K562 (cell line): ENCODE measurements at regions not wholly inside any gene's neighbourhood (a gene's known extent, or its start where the extent isn't known, plus 50 kb on each side); places are given as distances from the start of the nearest gene placed in this dataset.

Experiments used
- ATAC-seq: fragments of 200-7000 bp; cut with Tn5 transposase; 3 replicates; pipeline ENCODE4 v1.9.1; 2020; ENCODE audit warnings: moderate library complexity
- BruUV-seq: library from RNA; stranded (reverse); fragments of 400-500 nt; replicated peaks from 2 replicates; lab custom pipeline; 2021; lab: Mats Ljungman, UMichigan
- CTCF ChIA-PET: fragments of 300-600 bp; formaldehyde crosslinking; extraction: SDS; loops from one replicate; lab custom pipeline; 2021; ENCODE audit warnings: low intra/inter-chr PET ratio; lab: Yijun Ruan, JAX
- POLR2A ChIA-PET: fragments of 300-600, 350-650 bp; sonication (Branson Sonifier 250); formaldehyde crosslinking; extraction: SDS; loops from one replicate; lab custom pipeline; 2021; ENCODE audit warnings: antibody characterized with exemption, inconsistent platforms; lab: Yijun Ruan, JAX
- DNase-seq, 4 experiments: peaks; one replicate each; pipeline versions ENCODE4 v3.0.0 to v3.0.0-alpha.2; 2011 to 2018; ENCODE audit warnings: low spot score in 3 of 4, mixed read lengths in 3 of 4; ENCODE audit errors: extremely low read depth in 1 of 4
- FAIRE-seq: peaks from 2 replicates; lab custom pipeline; 2011; peaks lifted over from hg19 to GRCh38; lab: Jason Lieb, UNC
- H2AFZ ChIP-seq: 2 replicates; pipeline ENCODE4 v1.6.0; 2011; ENCODE audit warnings: low read depth, low read length, control low read depth, inconsistent platforms
- H3K27ac ChIP-seq: fragments of 200-600 bp; 3 replicates; pipeline ENCODE4 v1.8.0; 2011; ENCODE audit warnings: low read depth, mild to moderate bottlenecking, control low read depth, inconsistent platforms, low read length, moderate library complexity, mixed read lengths; ENCODE audit errors: extremely low read depth
- H3K27me3 ChIP-seq, 2 experiments: fragments of 300-600 bp in 1 of 2; 2 replicates in 1 of 2; 3 replicates in 1 of 2; pipeline versions ENCODE4 v1.6.0 to v1.8.0; 2011; ENCODE audit warnings: inconsistent platforms in 2 of 2, low read length in 2 of 2, mild to moderate bottlenecking in 1 of 2, mixed read lengths in 1 of 2, moderate library complexity in 1 of 2; ENCODE audit not compliant: control insufficient read depth in 2 of 2, insufficient read depth in 2 of 2
- H3K36me3 ChIP-seq: fragments of 300-600 bp; 3 replicates; pipeline ENCODE4 v1.8.0; 2011; ENCODE audit warnings: mild to moderate bottlenecking, low read length, inconsistent platforms; ENCODE audit not compliant: control insufficient read depth, insufficient read depth
- H3K4me1 ChIP-seq, 2 experiments: fragments of 200-600 bp in 1 of 2; replicated peaks in 1 of 2; 2 replicates in 1 of 2; 3 replicates in 1 of 2; pipeline versions ENCODE4 v1.5.1 to v1.8.0; 2011; ENCODE audit warnings: inconsistent platforms in 2 of 2, low read length in 2 of 2, mild to moderate bottlenecking in 1 of 2, mixed read lengths in 1 of 2, moderate library complexity in 1 of 2; ENCODE audit not compliant: control insufficient read depth in 2 of 2, insufficient read depth in 2 of 2
- H3K4me2 ChIP-seq: 2 replicates; pipeline ENCODE4 v1.6.1; 2011; ENCODE audit warnings: low read length, control low read depth, inconsistent platforms, mixed read lengths; ENCODE audit not compliant: insufficient read depth
- H3K4me3 ChIP-seq: fragments of 200-600 bp; sonication (generic), shearing (Covaris generic); 2 replicates; pipeline ENCODE4 v1.5.1; 2016; ENCODE audit warnings: control low read depth, inconsistent platforms
- H3K79me2 ChIP-seq: fragments of 200-600 bp; 3 replicates; pipeline ENCODE4 v1.8.0; 2011; ENCODE audit warnings: low read length, inconsistent platforms; ENCODE audit not compliant: control insufficient read depth, insufficient read depth
- H3K9ac ChIP-seq, 2 experiments: 2 replicates each; pipeline versions ENCODE4 v1.6.0 to v1.6.1; 2011; ENCODE audit warnings: low read depth in 2 of 2, low read length in 2 of 2, control low read depth in 1 of 2, inconsistent platforms in 1 of 2, mild to moderate bottlenecking in 1 of 2, mixed read lengths in 1 of 2; ENCODE audit not compliant: insufficient read depth in 1 of 2
- H3K9me1 ChIP-seq: one replicate; pipeline ENCODE4 v1.6.0; 2011; ENCODE audit warnings: inconsistent platforms, mild to moderate bottlenecking, low read length, moderate library complexity; ENCODE audit not compliant: control insufficient read depth, insufficient read depth
- H3K9me3 ChIP-seq: replicated peaks from 2 replicates; pipeline ENCODE4 v1.5.1; 2011; ENCODE audit warnings: low read depth, low read length, inconsistent platforms; ENCODE audit not compliant: control insufficient read depth, insufficient read depth
- H4K20me1 ChIP-seq: replicated peaks from 2 replicates; pipeline ENCODE4 v1.6.1; 2011; ENCODE audit warnings: low read length, inconsistent platforms, mixed read lengths; ENCODE audit not compliant: control insufficient read depth, insufficient read depth
- E2F3 ChIP-seq: fragments of 250-450 bp; sonication (Bioruptor Pico); IDR thresholded peaks from 2 replicates; pipeline ENCODE4 v1.4.0; 2020; ENCODE audit warnings: mild to moderate bottlenecking
- HCFC1 ChIP-seq: IDR thresholded peaks from 2 replicates; pipeline ENCODE4 v1.6.1; 2012; ENCODE audit warnings: low read depth, low read length, improper control_type of control experiment
- ILK ChIP-seq: fragments of 450-650 bp; IDR thresholded peaks from 2 replicates; pipeline ENCODE4 v1.6.1; 2016; ENCODE audit warnings: missing genetic modification characterization, low read depth, mild to moderate bottlenecking, missing compliant biosample characterization, moderate library complexity, borderline replicate concordance
- JUN ChIP-seq, 2 experiments: sonication (generic) in 1 of 2; formaldehyde crosslinking in 1 of 2; IDR thresholded peaks; 2 replicates each; pipeline versions ENCODE4 v1.6.1 to v1.8.0; 2012 to 2022; ENCODE audit warnings: borderline replicate concordance in 2 of 2, mild to moderate bottlenecking in 2 of 2, improper control_type of control experiment in 1 of 2, low read depth in 1 of 2, low read length in 1 of 2, missing genetic modification reagents in 1 of 2
- KAT8 ChIP-seq: fragments of 450-650 bp; IDR thresholded peaks from 2 replicates; pipeline ENCODE4 v1.6.1; 2016; ENCODE audit warnings: low read depth, mild to moderate bottlenecking
- KLF13 ChIP-seq: fragments of 450-650 bp; IDR thresholded peaks from 2 replicates; pipeline ENCODE4 v1.6.1; 2016; ENCODE audit warnings: missing genetic modification characterization, low read depth, mild to moderate bottlenecking, missing compliant biosample characterization, moderate library complexity, borderline replicate concordance
- MCM5 ChIP-seq: fragments of 450-650 bp; IDR thresholded peaks from 2 replicates; pipeline ENCODE4 v1.6.1; 2016; ENCODE audit warnings: low read depth
- MXI1 ChIP-seq: IDR thresholded peaks from 2 replicates; pipeline ENCODE4 v1.6.1; 2011; ENCODE audit warnings: low read depth, mild to moderate bottlenecking, improper control_type of control experiment, low read length
- POLR2A ChIP-seq: fragments of 450-650 bp; conservative IDR thresholded peaks from 2 replicates; pipeline ENCODE4 v1.6.1; 2016
- PTBP1 ChIP-seq: fragments of 200-400 bp; formaldehyde crosslinking; IDR thresholded peaks from 2 replicates; pipeline ENCODE4 v1.6.1; 2017; ENCODE audit warnings: low read depth, low read length
- RBBP5 ChIP-seq: fragments of 200-600 bp; sonication (generic); IDR thresholded peaks from 2 replicates; pipeline ENCODE4 v1.6.1; 2012; ENCODE audit warnings: borderline replicate concordance, mild to moderate bottlenecking, low read length, control low read depth, inconsistent platforms; ENCODE audit not compliant: insufficient read depth, poor library complexity, severe bottlenecking
- SIN3B ChIP-seq: fragments of 450-650 bp; IDR thresholded peaks from 2 replicates; pipeline ENCODE4 v1.6.1; 2017; ENCODE audit warnings: low read depth, mild to moderate bottlenecking, moderate library complexity
- SREBF1 ChIP-seq: fragments of 150-350 bp; IDR thresholded peaks from 2 replicates; pipeline ENCODE4 v1.6.1; 2014; ENCODE audit warnings: antibody characterized with exemption, low read depth, low read length, borderline replicate concordance
- TARDBP ChIP-seq: fragments of 450-650 bp; IDR thresholded peaks from 2 replicates; pipeline ENCODE4 v1.6.1; 2016
- TGIF2 ChIP-seq: sonication (generic); formaldehyde crosslinking; IDR thresholded peaks from 2 replicates; pipeline ENCODE4 v1.8.1; 2022; ENCODE audit warnings: mild to moderate bottlenecking, missing genetic modification reagents, moderate library complexity
- YBX1 ChIP-seq: fragments of 450-650 bp; IDR thresholded peaks from 2 replicates; pipeline ENCODE4 v1.7.1; 2016; ENCODE audit warnings: mild to moderate bottlenecking
- ZBTB17 ChIP-seq: fragments of 450-650 bp; formaldehyde crosslinking; IDR thresholded peaks from 2 replicates; pipeline ENCODE4 v1.4.0; 2020; ENCODE audit warnings: mild to moderate bottlenecking
- ZFP30 ChIP-seq: fragments of 250-450 bp; sonication (Bioruptor Pico); IDR thresholded peaks from 2 replicates; pipeline ENCODE4 v1.8.0; 2022; ENCODE audit warnings: moderate library complexity, mild to moderate bottlenecking, inconsistent platforms, borderline replicate concordance
- WGBS: fragments of 100-300 bp; shearing (Covaris generic); methylation state at CpG from one replicate; pipeline ENCODE4 v1.1.6; 2016; ENCODE audit warnings: low coverage, mixed read lengths; ENCODE audit not compliant: insufficient coverage; ENCODE audit errors: missing lambda C conversion rate; 5-methylcytosine and 5-hydroxymethylcytosine counted together
- in situ Hi-C: fragments of 300-500 bp; cut with MboI; formaldehyde crosslinking; loops from 4 replicates; pipeline ENCODE4 v1.15.0; 2018; ENCODE audit warnings: inconsistent platforms, mixed read lengths
- intact Hi-C: fragments of 100-400 bp; cut with micrococcal nuclease; formaldehyde crosslinking; loops from 2 replicates; pipeline ENCODE4 v1.14.2; 2022
- TF ChIP-seq, protein P1 (sequence below): fragments of 450-650 bp; formaldehyde crosslinking; IDR thresholded peaks from 2 replicates; pipeline ENCODE4 v1.4.0; 2020; ENCODE audit warnings: mild to moderate bottlenecking

DNA sequence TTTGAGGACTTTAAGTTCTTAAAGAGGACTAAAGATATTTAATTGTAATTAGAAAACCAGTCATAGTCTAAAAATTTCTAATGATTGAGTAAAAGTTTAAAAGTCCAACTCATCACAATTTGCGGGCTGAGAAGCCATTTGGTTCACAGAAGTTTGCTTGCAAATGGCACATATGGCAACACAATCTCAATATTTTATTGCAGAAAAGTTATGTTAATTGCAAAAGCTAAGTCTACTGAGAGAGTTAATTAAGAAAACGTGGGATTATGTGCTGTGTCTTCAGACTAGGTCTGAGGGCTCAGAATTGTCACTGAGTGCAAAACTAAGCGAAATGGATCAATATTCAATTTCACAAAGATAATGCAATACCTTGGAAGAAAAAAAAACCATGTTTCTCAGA, 289.7 kb downstream of the PYDC2 start:
- Histone ChIP-seq H3K9me1 (no peaks in the 10 kb centered on the region), H3K4me3 (no peak overlapping the region), H3K36me3 (no peaks in the 10 kb centered on the region), H3K27me3 (no peaks in the 10 kb centered on the region), H3K9ac (no peak overlapping the region), H2AFZ (no peak overlapping the region), H3K4me2 (no peak overlapping the region), H3K79me2 (no peaks in the 10 kb centered on the region), H3K9me3 (no peaks in the 10 kb centered on the region), H4K20me1 (no peaks in the 10 kb centered on the region), H3K4me1 (no peaks in the 10 kb centered on the region), H3K27ac (no peak overlapping the region)
- in situ Hi-C loops: no loop called here
- BruUV-seq: no TSS peak
- ATAC-seq: no peak
- intact Hi-C loops: no loop called here
- WGBS: 2% methylated on average over 3 of the region's 3 CpGs
- FAIRE-seq: no peak
- no peak for DNase-seq
- CTCF ChIA-PET: no interaction called here
- POLR2A ChIA-PET: no interaction called here
- TF ChIP-seq E2F3: no peak

DNA sequence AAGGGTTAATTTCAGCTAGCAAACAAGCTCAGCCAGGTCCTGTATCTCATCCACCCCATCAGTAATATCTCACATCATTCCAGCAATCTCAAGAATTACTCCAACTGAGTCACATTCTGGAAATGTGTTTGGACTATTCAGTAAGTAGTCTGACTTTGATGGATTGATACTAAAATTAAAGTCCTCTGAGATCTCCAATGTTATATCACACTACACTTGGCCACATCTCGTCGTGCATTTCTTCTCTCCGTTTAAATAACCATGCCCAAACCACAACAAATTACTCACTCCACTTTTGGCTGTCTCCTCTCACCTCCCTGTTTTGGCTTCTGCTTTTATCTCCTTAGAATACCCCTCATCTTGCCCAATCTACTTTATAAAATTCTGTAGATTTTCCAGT, 292.2 kb downstream of the PYDC2 start:
- no peaks in the 10 kb centered on the region for H3K79me2 ChIP-seq
- H3K27me3 ChIP-seq: no peaks in the 10 kb centered on the region
- no peak overlapping the region for H3K4me3 ChIP-seq
- ChIA-PET POLR2A (no interaction called here), CTCF (no interaction called here)
- intact Hi-C loops (no loop called here), in situ Hi-C loops (no loop called here)
- no peak overlapping the region for H3K9ac ChIP-seq
- no peak overlapping the region for H3K4me2 ChIP-seq
- no peaks in the 10 kb centered on the region for H3K9me3 ChIP-seq
- DNase-seq (no peak), ATAC-seq (no peak), FAIRE-seq (no peak)
- H3K9me1 ChIP-seq: no peaks in the 10 kb centered on the region
- no peak overlapping the region for H3K27ac ChIP-seq
- H3K36me3 ChIP-seq: no peaks in the 10 kb centered on the region
- no TSS peak for BruUV-seq
- no peak overlapping the region for H2AFZ ChIP-seq
- 0% methylated on average over 3 of the region's 3 CpGs for WGBS
- no peaks in the 10 kb centered on the region for H4K20me1 ChIP-seq
- no peaks in the 10 kb centered on the region for H3K4me1 ChIP-seq
- TF ChIP-seq ZBTB17: no peak
- TF ChIP-seq, protein P1, sequence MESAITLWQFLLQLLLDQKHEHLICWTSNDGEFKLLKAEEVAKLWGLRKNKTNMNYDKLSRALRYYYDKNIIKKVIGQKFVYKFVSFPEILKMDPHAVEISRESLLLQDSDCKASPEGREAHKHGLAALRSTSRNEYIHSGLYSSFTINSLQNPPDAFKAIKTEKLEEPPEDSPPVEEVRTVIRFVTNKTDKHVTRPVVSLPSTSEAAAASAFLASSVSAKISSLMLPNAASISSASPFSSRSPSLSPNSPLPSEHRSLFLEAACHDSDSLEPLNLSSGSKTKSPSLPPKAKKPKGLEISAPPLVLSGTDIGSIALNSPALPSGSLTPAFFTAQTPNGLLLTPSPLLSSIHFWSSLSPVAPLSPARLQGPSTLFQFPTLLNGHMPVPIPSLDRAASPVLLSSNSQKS (CRISPR knock-in tag): no peak
- TF ChIP-seq ILK (tag): no peak
- no peak for TF ChIP-seq PTBP1
- TF ChIP-seq SREBF1: no peak
- no peak for TF ChIP-seq MCM5
- no peak for TF ChIP-seq RBBP5
- no peak for TF ChIP-seq KAT8
- TF ChIP-seq POLR2A: no peak
- TF ChIP-seq TARDBP: no peak
- TF ChIP-seq JUN (IDR thresholded peaks at IDR 0.05; ENCODE audit: borderline replicate concordance, low read depth, low read length): no peak
- TF ChIP-seq JUN (CRISPR knock-in tag; IDR thresholded peaks at IDR 0.05; ENCODE audit: borderline replicate concordance): no peak
- no peak for TF ChIP-seq MXI1
- no peak for TF ChIP-seq TGIF2
- no peak for TF ChIP-seq ZFP30 (CRISPR knock-in tag)
- no peak for TF ChIP-seq YBX1
- TF ChIP-seq KLF13 (tag): no peak
- no peak for TF ChIP-seq SIN3B
- no peak for TF ChIP-seq HCFC1
